NCI-H510A treated with DMSO at 0.1 percent for 48 hours (cell line): ENCODE measurements at regions not wholly inside any gene's neighbourhood (a gene's known extent, or its start where the extent isn't known, plus 50 kb on each side); places are given as distances from the start of the nearest gene placed in this dataset.
"Not testable (repeated sequence)": the region's sequence is repeated elsewhere in the genome, so short reads cannot be mapped to it uniquely, and the experiment has no call there.

ENCODE experiments used
- DNase-seq: peaks from one replicate; lab custom pipeline; 2025; lab: John Stamatoyannopoulos, UW

DNA sequence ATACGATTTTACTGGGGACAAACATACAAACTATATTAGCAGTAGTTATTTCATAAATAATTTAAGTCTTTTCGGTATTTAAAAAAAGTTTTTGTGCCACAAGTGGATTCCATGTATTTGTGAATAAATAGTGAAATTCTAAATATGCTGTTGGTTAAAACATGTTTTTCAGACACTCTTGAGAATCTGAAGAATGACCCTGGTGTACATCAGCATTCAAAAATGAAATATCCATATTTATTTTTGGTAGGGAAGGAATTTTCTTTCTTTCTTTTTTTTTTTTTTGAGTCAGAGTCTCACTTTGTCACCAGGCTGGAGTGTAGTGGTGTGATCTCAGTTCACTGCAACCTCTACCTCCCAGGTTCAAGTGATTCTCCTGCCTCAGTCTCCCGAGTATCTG lies 136.1 kb upstream of the CDK6 start:
- no peak for DNase-seq

DNA sequence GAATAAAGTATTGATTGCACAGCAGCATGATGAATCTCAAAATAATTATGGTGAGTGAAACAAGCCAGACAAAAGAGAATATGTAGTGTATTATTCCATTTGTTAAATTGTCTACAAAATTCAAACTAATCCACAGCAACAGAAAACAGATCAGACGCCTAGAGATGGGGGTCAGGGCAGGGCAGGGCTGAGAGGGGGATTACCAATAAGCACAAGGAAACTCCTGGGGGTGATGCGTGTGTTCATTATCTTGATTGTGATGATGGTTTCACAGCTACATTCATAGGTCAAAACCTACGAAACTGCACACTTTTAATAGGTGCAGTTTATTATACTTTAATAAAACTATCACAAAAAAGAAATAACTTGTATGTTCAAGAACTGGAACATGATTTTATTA lies 132.7 kb upstream of the CDK6 start:
- no peak for DNase-seq

DNA sequence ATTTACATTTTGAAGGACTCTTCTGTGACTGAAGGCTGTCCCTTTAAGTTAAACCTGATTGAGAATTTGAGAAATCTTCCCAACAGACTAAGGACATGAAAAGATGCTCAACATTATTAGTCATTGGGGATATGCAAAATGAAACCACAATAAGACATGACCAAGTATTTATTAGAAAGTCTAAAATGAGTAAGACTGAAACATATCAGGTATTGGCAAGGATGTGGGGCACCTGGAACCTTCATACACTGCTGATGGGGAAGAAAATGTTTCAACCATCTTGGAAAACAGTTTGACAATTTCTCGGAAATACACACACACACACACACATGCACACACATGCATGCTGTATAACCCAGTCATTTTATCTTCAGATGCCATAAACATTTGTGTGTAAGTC lies 132.1 kb upstream of the CDK6 start:
- DNase-seq, result no peak

DNA sequence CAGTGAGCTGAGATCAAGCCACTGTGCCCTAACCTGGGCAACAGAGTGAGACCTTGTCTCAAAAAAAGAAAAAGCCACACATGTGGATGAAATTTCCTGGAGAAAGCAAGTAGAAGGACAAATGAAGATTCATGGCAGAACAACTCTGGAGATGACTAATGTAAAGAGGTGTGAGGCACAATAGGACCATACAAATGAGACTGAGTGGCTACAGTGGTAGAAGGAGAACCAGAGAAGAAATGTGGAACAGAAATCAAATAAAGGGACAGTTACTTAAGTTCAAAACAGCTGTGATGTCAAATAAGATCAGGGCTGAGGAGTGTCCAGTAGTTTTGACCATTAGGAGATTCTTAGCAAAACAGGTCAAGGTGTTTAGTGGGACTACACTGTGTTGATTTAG lies 130.9 kb upstream of the CDK6 start:
- no peak for DNase-seq

DNA sequence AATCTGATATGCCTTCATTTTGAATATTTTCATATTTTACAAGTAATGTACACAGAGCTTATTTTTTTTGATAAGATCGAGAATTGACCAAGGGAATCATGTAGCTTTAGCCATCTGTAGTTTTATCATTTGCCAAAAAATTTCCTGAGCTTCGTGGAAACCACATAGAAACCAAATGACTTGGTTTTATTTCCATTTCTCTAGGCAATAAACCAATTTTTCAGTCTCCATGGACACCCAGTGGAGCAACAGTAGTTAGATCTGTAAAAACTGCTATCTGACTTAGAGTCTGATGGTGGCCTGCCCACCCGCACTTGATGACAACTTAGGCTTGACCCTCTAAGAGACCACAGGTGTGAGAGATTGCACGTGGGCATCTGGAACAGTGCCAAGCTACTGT lies 127.8 kb upstream of the CDK6 start:
- DNase-seq, result no peak

DNA sequence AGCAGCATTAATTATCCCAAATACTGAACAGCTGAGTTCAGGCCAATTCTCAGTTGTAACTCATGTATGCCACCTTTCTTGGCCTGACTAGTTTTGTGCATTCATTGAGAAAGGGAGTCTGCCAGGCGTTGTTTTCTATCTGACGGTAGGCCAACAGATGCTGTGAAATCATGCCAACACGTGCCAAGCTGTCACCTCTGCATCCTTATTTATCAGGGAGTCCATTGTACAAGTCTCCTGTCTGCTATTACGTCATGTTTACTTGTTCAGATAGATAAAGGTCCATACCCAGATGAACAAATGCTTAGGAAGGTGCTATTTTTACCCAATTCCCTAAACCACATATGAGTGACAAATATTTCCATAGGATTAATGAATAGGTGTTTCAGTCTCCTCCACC lies 127.2 kb upstream of the CDK6 start:
- no peak for DNase-seq

DNA sequence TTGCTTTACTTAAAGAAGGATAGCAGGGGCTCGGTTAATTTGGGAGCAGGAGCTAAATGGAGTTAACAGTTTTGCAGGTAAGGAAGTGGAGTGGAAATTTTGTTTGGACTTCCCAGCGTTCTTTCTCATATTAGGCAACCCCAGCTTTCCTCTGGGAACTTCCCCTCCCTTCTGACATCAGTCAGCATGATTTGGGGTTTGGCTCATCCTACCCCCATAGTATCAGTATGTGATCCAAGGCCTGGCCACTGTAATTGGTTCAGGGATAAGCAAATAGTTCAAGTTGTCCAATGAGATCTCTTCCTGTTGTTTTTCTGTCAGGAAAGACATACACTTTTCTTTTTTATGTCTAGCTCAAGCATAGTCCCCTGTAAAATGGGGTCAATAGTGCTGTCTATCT lies 125.6 kb upstream of the CDK6 start:
- DNase-seq, result no peak

DNA sequence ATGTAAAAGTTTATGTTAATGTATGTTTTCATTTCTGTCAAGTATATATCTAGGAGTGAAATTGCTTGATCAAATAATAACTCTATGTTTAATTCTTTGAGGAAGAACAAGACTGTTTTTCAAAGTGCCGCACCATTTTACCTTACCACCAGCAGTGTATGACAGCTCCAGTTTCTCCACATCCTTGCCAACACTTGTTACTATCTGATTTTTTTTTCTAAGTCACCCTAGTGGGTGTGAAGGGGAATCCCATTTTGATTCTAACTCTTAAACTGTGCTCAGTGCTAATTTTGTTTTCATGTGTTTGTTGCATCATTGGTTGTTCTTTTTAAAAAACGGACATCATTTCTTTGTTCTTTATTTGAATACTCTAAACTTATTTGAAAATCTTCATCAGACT lies 120.2 kb upstream of the CDK6 start:
- no peak for DNase-seq

DNA sequence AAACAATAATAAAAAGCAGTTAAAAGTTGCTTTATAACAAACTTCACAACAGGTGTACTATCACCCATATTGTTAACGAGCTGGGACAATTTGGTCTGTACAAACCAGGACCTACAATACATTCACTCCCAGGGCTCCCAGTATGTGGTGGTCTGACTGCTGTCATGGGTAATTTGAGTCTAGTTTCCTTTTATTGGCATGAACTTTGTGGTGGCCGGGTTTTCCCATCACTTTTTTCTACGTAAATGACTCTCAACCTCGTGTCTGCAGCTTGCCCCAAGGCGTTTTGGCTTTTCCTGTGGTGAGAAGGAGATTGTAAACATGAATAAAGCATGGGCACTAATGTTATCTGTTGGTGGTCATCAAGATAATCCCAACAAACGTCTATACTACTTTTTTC lies 118.7 kb upstream of the CDK6 start:
- DNase-seq, result no peak

DNA sequence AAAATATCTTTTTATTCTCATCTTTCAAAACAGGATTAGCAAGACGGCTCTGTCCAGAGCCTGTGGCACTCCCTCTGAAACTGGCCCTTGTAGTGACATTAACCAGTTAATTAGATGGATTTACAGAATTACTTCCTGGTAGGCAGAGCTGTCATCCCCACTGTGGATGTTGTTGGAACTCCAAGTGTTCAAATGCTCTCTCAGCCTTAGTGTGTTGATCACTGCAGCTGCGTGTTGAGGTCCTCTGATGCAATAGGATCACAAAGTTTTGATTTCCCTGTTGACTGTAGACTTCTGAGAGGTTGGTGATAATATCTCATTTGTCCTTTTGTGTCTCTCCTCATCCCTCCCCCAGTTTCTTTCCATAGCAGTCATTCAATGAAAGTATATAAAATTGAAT lies 117.3 kb upstream of the CDK6 start:
- peak; percentile 4 for DNase-seq

DNA sequence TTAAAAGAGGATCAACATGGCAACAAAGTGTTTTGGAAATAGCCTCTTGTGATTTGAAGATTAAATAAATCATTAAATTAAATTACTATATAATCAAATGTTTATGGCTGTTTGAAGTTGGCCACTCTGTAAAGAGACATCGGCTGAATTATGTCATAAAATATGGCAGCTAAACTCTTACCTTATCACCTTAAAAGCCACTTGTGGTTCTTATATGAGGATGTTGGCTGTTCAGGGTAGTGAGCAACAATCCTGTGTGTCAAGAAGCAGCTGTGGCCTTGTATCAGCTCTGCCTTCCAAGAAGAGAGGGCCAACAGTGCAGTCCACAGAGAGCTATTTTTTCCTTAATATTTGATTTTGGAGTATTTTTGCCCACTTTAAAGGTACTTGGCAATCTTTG lies 113.4 kb upstream of the CDK6 start:
- DNase-seq, result no peak

DNA sequence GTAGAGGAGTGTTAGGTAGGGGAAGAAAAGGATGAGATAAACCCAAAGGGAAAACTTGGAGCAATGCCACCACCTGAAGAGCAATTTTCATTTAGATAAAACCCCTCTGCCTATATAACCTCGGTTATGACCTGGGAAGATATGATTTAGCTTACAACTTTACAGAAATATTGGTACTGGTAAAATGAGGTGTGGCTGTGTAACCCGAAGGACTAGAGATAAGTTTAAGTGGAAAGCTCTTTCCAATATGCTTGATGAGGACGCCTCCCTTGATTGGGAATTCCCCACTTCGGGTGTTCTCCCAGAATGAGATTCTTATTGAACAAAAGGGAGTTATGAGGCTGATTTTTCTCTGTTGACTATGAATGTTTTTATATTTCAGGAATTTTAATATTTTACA lies 109.5 kb upstream of the CDK6 start:
- DNase-seq, result no peak

DNA sequence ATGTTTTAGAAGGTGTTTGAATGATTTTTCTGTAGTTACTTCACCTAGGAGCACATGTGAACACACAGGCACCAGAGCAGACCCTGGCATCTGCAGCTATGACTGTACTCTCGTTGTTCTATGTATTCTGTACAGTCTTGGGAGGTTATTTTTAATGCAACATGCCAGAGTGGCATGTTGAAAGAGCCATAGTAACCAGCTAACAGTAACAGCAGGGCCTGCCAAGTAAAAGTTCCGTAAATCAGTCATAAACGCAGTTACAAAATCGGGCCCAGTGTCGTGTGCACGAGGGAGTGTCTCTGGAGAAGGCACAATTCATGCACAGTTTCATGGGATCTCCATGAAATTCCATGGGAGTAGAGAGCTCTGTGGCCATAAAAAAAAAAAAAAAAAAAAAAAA lies 108.3 kb upstream of the CDK6 start:
- DNase-seq, result no peak

DNA sequence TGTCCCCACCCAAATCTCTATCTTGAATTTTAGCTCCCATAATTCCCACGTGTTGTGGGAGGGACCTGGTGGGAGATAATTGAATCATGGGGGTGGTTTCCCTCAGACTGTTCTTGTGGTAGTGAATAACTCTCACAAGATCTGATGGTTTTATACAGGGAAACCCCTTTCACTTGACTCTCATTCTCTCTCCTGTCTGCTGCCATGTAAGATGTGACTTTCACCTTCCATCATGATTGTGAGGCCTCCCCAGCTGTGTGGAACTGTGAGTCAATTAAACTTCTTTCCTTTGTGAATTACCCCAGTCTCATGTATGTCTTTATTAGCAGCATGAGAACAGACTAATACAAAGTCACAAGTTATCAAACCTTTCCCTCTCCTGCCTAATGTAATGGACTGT lies 106.3 kb upstream of the CDK6 start:
- not testable (repeated sequence) for DNase-seq

DNA sequence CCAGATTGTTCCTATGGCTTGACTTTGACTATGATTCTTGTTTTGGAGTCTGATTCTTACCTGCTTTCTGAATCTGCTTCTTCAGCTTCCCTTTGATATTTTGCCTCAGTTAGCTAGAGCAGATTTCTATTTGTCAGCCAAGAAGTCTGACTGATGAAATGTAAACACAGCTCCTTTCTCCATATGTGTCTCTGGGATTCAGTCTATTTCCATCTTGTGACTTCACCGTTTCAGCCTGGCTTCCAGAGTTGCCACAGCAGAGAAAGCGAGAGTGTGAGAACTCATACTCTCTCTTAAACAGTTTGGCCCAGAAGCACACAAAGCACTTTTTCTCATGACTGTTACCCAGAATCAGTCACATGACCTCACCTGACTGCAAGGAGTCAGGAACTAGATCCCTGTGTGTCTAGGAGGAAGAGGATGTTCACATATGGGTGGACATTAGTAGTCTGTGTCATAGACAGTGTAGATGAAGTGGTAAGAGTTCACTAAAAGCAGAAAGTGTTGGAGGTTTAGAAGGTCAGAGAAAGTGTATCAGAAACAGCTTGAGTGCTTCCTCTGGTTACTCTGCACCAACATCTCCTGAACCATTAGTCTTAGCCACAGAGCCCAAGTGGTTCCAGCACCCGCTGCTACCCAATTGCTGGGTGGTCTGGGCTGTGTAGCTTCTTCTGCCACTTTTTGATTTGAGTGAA lies 103.4 kb upstream of the CDK6 start:
- no peak for DNase-seq

DNA sequence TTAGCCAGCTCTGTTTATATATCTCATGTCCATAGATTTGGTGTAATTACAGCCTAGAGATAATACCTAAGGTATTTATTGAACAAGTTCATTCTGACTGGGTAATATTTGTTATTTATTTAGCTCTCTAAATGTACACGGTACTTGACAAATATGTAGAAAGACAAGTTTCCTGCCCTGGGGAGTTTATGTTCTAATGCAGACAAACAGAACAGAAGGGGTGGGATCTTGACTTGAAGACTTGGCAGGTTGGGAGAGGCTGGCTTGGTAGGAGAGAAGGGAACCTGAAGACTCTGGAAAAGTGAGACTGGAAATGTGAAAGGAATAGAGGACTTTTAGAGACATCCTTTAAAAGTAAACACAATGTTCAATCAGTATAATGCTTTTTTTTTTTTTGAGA lies 97.7 kb upstream of the CDK6 start:
- no peak for DNase-seq

DNA sequence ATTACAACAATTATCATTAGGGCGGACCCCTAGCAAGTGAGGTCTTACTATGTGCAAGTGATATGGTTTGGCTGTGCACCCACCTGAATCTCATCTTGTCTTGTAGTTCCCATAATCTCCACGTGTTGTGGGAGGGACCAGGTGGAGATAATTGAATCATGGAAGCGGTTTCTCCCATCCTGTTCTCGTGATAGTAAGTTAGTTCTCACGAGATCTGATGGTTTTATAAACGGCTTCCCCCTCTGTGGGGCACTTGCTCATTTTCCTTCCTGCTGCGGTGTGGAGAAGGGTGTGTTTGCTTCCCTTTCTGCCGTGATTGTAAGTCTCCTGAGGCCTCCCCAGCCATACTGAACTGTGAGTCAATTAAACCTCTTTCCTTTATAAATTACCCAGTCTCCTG lies 96.1 kb upstream of the CDK6 start:
- DNase-seq, result no peak

DNA sequence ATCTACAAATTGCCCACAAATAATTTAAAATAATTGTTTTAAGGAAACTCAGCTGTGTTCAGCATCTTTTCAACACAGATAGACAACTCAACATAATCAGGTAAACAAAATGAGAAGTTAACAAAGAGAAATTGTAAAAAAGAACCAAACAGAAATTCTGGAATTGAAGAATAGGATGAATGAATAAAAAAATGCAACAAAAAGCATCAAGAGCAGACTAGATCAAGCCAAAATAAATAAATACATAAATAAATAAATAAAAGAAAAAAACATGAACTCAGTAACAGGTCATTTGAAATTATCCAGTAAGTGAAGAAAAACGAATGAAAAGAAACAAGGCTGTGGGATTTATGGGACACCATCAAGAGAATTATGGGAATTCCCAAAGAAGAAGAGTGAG lies 94.0 kb upstream of the CDK6 start:
- no peak for DNase-seq

DNA sequence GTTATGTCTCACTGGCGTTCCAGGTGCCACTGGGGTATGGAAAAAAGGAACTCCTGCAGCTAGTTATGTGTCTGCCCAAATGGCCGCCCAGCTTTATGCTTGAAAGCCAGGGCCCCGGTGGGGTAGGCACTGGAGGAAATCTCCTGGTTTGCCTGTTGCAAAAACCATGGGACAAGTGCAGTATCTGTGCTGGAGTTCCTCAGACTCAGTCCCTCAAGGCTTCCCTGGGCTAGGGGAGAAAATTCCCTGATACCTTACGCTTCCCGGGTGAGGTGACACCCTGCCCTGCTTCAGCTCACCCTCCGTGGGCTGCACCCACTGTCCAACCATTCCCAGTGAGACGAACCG lies 90.3 kb upstream of the CDK6 start:
- no peak for DNase-seq

DNA sequence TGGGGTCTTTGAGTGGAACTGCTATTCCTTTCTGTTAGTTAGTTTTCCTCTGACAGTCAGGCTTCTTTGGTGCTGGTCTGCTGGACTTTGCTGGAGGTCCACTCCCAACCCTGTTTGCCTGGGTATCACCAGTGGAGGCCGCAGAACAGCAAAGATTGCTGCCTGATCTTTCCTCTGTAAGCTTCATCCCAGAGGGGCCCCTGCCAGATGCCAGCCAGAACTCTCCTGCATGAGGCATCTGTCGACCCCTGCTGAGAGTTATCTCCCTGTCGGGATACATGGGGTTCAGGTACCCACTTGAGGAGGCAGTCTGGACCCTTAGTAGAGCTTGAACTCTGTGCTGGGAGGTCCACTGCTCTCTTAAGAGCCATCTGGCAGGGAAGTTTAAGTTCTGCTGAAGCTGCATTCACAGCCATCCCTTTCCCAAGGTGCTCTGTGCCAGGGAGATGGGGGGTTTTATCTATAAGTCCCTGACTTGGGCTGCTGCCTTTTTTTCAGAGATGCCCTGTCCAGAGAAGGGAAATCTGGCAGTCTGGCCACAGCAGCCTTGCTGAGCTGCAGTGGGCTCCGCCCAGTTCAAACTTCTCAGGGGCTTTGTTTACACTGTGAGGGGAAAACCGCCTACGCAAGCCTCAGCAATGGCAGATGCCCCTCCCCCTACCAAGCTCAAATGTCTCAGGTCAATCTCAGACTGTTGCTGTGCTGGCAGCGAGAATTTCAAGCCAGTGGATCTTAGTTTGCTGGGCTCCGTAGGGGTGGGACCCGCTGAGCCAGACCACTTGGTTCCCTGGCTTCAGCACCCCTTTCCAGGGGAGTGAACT lies 89.7 kb upstream of the CDK6 start:
- peak; percentile 3 for DNase-seq

DNA sequence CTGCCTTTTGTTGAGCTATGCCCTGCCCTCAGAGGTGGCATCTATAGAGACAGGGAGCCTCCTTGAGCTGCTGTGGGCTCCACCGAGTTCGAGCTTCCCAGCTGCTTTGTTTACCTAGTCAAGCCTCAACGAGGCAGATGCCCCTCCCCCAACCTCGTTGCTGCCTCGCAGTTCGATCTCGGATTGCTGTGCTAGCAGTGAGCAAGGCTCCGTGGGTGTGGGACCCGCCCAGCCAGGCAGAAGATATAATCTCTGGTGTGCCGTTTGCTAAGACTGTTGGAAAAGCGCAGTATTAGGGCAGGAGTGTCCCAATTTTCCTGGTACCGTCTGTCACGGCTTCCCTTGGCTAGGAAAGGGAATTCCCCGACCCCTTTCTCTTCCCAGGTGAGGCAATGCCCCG lies 88.4 kb upstream of the CDK6 start:
- no peak for DNase-seq

DNA sequence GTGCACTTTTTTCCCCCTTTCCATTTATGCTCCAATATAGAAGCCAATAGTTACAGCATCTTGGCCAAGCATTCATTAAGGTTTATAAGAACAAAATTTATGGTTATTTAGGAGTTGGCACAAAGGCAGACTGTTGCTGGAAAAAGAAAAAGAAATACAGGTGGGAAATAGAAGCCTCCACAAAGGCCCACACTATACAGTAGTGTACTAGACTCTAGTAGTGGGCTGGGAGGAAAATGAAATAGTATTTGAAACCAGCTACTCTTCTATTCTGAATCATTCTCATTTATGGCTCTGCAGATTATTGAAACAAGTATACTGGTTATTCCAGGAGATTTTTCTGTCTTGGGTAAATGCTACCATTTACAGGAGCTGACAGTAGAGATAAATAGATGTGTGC lies 80.9 kb upstream of the CDK6 start:
- DNase-seq, result no peak

DNA sequence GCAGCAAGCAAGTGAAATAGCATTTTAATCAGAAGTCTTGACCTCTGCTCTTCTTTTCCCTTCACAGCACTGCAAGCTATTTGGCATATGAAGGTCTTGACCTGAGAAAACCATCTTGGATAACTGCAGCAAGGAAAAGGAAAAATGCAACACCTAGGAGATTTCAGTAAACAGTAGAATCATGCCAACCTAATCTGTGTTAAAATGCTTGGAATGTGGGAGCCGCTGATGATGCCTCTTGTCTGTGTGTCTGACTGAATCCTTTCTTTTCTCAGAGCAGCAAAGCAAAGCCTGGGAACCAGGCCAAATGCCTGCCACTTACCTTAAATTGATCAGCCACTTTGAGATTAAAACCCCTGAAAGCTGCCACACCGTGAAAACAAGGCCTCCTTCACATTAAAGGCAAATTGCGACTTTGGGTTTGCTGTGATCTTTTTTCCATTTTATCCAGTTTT lies 80.4 kb upstream of the CDK6 start:
- no peak for DNase-seq

DNA sequence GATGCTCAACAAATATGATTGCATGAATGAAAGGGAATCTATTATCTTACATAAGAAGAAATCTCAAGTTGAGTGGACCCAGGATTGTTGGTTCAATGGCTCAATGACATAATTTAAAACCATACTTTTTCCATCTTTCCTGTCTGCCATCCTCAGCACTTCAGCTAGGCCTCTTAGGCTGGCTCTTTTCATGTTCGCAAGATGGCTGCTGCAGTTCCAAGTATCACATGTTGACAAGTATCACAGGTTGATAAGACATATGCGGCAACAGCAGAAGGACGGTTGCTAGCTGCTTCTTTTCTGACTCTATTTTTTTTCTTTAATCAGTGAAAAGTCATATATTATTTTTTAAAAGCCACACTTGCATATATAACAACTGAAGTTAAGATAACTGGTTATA lies 79.0 kb upstream of the CDK6 start:
- DNase-seq, result no peak
